Hepatocyte (in vitro differentiated cells): ENCODE measurements at regions not wholly inside any gene's neighbourhood (a gene's known extent, or its start where the extent isn't known, plus 50 kb on each side); places are given as distances from the start of the nearest gene placed in this dataset.

Experiments
- CTCF ChIP-seq: fragments of 200-600 bp; sonication (generic); IDR thresholded peaks from 2 replicates; pipeline ENCODE4 v1.5.1; 2016; ENCODE audit warnings: antibody characterized with exemption, mild to moderate bottlenecking; ENCODE audit not compliant: poor library complexity
- EZH2 ChIP-seq: fragments of 200-600 bp; sonication (generic); IDR thresholded peaks from 2 replicates; pipeline ENCODE4 v1.6.1; 2016; ENCODE audit warnings: antibody characterized with exemption, mild to moderate bottlenecking, borderline replicate concordance
- EZH2phosphoT487 ChIP-seq: fragments of 200-600 bp; sonication (generic); IDR thresholded peaks from one replicate; pipeline ENCODE4 v1.6.1; 2018; ENCODE audit warnings: antibody characterized with exemption, mild to moderate bottlenecking, low read depth, moderate library complexity; ENCODE audit not compliant: unreplicated experiment, severe bottlenecking

GRCh38 chr13:79781829-79782540 lies 301.0 kb downstream of the NDFIP2 start:
- TF ChIP-seq CTCF (no peak), EZH2 (no peak), EZH2phosphoT487 (no peak)
